GM18519 (cell line): ENCODE measurements at regions not wholly inside any gene's neighbourhood (a gene's known extent, or its start where the extent isn't known, plus 50 kb on each side); places are given as distances from the start of the nearest gene placed in this dataset.

Source experiments
- ATAC-seq: cut with Tn5 transposase; IDR thresholded peaks from one replicate; pipeline ENCODE4 v1.9.1; 2021; ENCODE audit warnings: mild to moderate bottlenecking, moderate library complexity; ENCODE audit not compliant: unreplicated experiment, low FRiP score

DNA sequence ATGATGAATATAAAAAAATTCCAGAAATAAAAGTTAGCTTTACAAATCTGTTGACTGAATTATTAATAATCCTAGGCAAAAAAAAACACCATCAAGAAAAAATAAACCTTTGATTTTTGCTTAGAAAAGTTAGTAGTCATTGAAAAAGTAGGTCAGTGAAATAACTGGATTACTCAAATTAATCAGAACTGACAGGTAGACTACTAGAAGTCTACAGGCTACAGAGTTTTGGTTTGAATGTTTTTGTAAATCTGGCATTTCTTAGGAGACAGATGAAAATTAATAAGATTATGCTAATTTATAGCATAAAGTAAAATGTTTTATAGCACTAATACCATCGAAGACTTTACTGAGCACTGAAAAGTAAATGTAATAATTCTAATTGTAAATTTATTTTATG lies 511.9 kb downstream of the PTPRC start:
- no peak for ATAC-seq

GRCh38 chr1:199151634-199152425 lies 513.0 kb downstream of the PTPRC start:
- no peak for ATAC-seq

DNA sequence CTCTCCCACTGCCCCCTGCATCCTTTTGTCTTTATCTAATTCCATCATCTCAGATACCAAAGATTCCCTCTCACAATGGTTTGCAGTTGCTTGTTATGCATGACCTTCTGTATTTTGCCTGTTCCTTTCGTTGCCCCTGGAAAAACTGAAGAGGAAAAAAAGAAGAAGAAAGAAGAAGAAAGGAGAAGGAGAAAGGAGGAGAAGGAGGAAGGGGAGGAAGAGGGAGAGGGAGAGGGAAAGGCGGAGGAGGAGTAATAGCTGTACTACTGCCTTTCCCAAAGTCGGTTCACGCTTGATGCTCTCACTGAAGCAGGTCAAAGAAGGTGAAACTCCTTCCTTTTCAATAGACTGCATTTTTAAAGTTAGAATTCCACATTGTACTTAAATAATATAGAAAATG lies 513.8 kb downstream of the PTPRC start:
- no peak for ATAC-seq

- ATAC-seq: no peak
Observed at GRCh38 chr1:199155166-199156019, 516.6 kb downstream of the PTPRC start.

GRCh38 chr1:199157494-199157893 lies 518.7 kb downstream of the PTPRC start:
- no peak for ATAC-seq

DNA sequence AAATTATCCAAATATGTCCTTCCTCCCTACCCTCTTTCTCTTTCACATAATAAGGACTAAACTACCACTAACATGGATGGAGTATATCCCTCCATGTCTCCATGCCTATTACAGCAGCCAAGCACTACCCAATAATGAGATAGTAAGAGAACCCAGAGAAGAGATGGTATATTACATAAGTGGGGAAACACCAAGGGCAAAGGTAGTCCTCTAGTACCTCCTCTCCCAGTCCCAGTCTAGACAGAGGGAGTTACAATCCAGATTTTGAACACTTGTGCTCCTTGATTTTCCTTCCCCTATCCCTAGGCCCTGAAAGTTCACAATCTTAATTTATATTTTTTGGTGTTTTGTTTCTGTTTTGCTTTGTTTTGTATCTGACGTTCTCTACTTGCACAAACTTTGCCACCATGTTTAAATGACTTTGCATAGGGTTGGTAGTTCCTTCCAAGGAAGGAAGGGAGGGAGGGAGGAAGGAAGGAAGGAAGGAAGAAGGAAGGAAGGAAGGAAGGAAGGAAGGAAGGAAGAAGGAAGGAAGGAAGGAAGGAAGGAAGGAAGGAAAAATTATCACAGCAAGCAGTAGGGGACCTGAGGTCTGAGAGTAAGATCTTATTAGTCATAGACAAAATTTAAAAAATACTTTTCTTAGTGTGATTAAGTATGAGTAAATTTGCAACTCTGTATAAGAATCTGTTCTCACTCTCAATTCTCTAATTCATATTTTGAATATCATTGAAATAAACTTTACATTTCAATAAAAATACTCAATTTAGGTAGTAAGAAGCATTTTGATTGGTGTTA lies 521.9 kb downstream of the PTPRC start:
- no peak for ATAC-seq

DNA sequence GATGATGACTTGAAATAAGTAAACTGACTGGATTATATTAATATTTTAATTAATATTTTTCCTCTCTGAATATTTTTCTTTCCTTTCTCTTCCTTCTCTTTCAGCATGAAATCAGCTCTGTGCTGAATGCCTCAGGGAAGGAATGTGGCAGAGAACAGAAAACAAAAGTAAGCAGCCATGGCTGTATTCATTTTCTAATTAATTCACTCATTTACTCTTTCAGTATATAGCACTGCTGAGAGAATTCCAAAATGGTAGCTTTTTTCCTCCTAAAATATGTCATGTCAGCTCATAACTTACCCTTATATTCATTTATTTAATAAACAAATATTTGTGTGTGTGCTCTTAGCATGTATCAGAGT lies 522.5 kb downstream of the PTPRC start:
- no peak for ATAC-seq

- ATAC-seq: no peak
Observed at GRCh38 chr1:199161766-199162303, 523.0 kb downstream of the PTPRC start.

GRCh38 chr1:199163267-199163666 lies 524.4 kb downstream of the PTPRC start:
- no peak for ATAC-seq

DNA sequence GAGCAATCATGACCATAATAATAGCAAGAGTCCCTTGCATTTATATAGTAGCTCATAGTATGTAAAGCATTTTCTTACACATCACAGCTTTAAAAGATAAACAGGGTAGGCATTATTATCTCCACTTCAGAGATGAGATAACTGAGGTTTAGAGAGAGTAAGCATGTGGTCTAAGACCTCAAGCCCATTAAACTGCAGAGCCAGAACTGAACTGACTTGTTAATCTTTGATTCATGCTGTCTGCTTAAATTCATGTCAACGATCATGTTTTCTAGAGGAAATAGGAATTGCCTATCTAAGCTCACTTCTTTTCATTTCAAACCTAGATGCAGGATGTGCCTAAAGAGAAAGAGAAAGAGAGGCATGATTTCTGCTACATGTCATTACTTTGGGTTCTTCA lies 524.8 kb downstream of the PTPRC start:
- no peak for ATAC-seq

GRCh38 chr1:199167460-199167859 lies 528.6 kb downstream of the PTPRC start:
- ATAC-seq: no peak

- ATAC-seq: no peak
Observed at GRCh38 chr1:199168888-199169585, 530.2 kb downstream of the PTPRC start.

DNA sequence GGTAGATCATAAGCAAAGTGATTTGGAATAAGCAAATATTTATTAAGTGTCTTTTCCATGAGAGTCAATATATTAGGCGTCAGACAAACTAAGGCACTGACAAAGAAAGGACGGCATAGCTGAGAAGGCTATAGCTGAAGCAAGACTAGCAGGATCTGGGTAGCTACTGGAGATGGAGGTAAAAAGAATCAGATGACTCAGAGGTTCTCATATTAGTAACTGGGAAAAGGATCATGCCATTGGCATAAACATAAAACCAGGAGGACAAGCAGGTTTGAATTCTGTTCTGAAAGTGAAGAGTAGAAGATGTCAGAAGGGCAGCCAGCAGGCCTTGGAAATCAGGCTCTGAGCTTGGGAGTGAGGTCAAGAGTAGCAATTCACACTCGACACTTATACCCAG lies 531.9 kb downstream of the PTPRC start:
- ATAC-seq: no peak

GRCh38 chr1:199172171-199173124 lies 533.6 kb downstream of the PTPRC start:
- no peak for ATAC-seq

DNA sequence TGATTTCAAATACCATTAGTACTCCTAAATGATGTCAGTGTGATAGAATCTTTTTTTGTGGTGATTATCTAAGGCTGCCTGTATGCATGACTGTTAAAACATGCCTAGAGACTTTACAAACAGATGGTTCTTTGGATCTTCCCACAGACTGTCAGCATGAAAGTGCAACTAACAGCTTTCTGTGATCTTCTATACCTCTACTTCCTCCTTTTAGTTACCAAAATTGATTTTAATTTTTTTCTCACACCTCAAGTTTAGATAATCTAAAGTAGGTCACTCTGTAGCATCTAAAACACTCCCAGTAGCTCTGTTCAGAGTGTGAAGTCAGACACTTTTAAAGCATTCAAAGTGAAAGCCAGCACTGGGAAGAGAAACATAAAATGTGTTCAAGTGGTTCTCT lies 534.5 kb downstream of the PTPRC start:
- peak; percentile 92 for ATAC-seq

DNA sequence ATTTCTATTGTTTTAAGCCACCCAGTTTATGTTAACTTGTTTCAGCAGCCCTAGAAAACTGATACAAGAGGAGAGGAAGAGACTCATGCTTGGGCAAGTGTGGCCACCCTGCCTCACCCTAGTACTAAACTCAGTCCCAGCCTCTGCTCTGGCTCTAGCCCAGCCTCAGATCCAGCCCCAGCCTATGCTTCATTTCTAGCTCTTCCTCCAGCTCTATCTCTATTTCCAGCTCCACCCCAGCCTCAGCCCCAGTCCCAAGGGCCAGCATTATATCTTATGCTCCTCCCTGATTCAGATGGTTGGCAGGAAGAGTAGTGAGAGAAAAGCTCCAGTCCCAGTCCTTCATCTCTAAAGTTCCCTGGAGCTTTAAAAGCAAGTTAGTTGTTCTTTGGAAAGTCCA lies 535.5 kb downstream of the PTPRC start:
- ATAC-seq: no peak

- ATAC-seq: no peak
Observed at GRCh38 chr1:199176713-199177112, 537.9 kb downstream of the PTPRC start.

DNA sequence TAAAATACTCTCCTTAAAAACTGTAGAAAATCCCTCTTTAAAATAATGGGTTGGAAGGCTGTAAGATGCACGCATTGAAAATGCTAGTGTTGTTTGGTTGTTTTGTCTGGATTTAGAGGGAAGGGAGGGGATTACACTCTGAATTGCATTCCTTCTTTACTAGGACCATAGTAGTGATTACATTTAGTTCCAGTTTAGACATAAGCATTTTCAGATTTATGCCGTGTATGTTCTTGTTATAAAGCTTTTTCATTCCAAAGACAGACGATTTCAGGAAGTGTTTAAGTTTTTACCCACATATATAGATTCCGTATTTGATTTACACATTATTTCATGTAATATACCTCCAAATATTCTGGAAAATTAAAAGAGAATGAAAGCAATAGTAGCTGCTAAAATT lies 538.4 kb downstream of the PTPRC start:
- ATAC-seq: no peak

- no peak for ATAC-seq
Observed at GRCh38 chr1:199178646-199179045, 539.8 kb downstream of the PTPRC start.
